KBM-7 (cell line): ENCODE measurements at regions not wholly inside any gene's neighbourhood (a gene's known extent, or its start where the extent isn't known, plus 50 kb on each side); places are given as distances from the start of the nearest gene placed in this dataset.
A peak's percentile ranks its signal among the peaks of the same experiment; 100 is the strongest.
"Not testable (repeated sequence)": the region's sequence is repeated elsewhere in the genome, so short reads cannot be mapped to it uniquely, and the experiment has no call there.

Experiments
- DNase-seq: peaks from one replicate; pipeline ENCODE4 v3.0.0-alpha.2; 2015
- in situ Hi-C: fragments of 300-500 bp; cut with MboI; formaldehyde crosslinking; loops from 2 replicates; pipeline ENCODE4 v1.14.3; 2020; ENCODE audit warnings: low sequenced_read_pairs, low pct_unique_long_range_greater_than_20kb, mixed read lengths

- in situ Hi-C loops: no loop called here
- no peak for DNase-seq
Measured at GRCh38 chrX:13158911-13159310, 114.5 kb upstream of the FAM9C start.

- in situ Hi-C loops: not testable (repeated sequence)
Measured at GRCh38 chrX:13155550-13155949, 111.1 kb upstream of the FAM9C start.

GRCh38 chrX:13153796-13154195 is 109.4 kb upstream of the FAM9C start:
- in situ Hi-C loops: no loop called here
- DNase-seq: no peak

More at GRCh38 chrX:13155550-13155949, 111.1 kb upstream of the FAM9C start:
- DNase-seq: not testable (repeated sequence)

GRCh38 chrX:13152518-13153185 is 108.2 kb upstream of the FAM9C start:
- no peak for DNase-seq
- in situ Hi-C loops: no loop called here

- no peak for DNase-seq
- in situ Hi-C loops: no loop called here
Measured at GRCh38 chrX:13151828-13152517, 107.6 kb upstream of the FAM9C start.

- in situ Hi-C loops: no loop called here
- DNase-seq: no peak
Measured at GRCh38 chrX:13149702-13150350, 105.4 kb upstream of the FAM9C start.

GRCh38 chrX:13147733-13148132 is 103.3 kb upstream of the FAM9C start:
- in situ Hi-C loops: no loop called here

GRCh38 chrX:13147147-13147546 is 102.7 kb upstream of the FAM9C start:
- no peak for DNase-seq
- in situ Hi-C loops: no loop called here

More at GRCh38 chrX:13147733-13148132, 103.3 kb upstream of the FAM9C start:
- DNase-seq: no peak

- no peak for DNase-seq
- in situ Hi-C loops: no loop called here
Measured at GRCh38 chrX:13144927-13145655, 100.7 kb upstream of the FAM9C start.

- in situ Hi-C loops: no loop called here
- DNase-seq: peak; percentile 89
Measured at GRCh38 chrX:13142891-13143290, 98.5 kb upstream of the FAM9C start.

GRCh38 chrX:13140007-13140406 is 95.6 kb upstream of the FAM9C start:
- in situ Hi-C loops: no loop called here
- no peak for DNase-seq

GRCh38 chrX:13131396-13132137 is 87.1 kb upstream of the FAM9C start:
- in situ Hi-C loops: no loop called here
- DNase-seq: peak; percentile 84

- no peak for DNase-seq
- in situ Hi-C loops: no loop called here
Measured at GRCh38 chrX:13130816-13131215, 86.4 kb upstream of the FAM9C start.

- no peak for DNase-seq
- in situ Hi-C loops: no loop called here
Measured at GRCh38 chrX:13128104-13128503, 83.7 kb upstream of the FAM9C start.

GRCh38 chrX:13126775-13127174 is 82.4 kb upstream of the FAM9C start:
- no peak for DNase-seq
- in situ Hi-C loops: no loop called here

GRCh38 chrX:13125188-13125587 is 80.8 kb upstream of the FAM9C start:
- in situ Hi-C loops: no loop called here

GRCh38 chrX:13123857-13124345 is 79.5 kb upstream of the FAM9C start:
- in situ Hi-C loops: no loop called here
- DNase-seq: peak; percentile 39

More at GRCh38 chrX:13125188-13125587, 80.8 kb upstream of the FAM9C start:
- DNase-seq: no peak

GRCh38 chrX:13123247-13123856 is 78.9 kb upstream of the FAM9C start:
- in situ Hi-C loops: no loop called here
- no peak for DNase-seq
